ENCODE measurements at regions not wholly inside any gene's neighbourhood (a gene's known extent, or its start where the extent isn't known, plus 50 kb on each side); places are given as distances from the start of the nearest gene placed in this dataset.
A peak's percentile ranks its signal among the peaks of the same experiment; 100 is the strongest.

GRCh38 chr20:54272901-54273488 is 65.1 kb downstream of the PFDN4 start:
- H3K36me3 Mint-ChIP-seq (ENCODE audit: insufficient read depth): no peaks in the 10 kb centered on the region
- no peak for DNase-seq
- no peak for ATAC-seq
- H3K4me1 Mint-ChIP-seq (ENCODE audit: low read depth): no peaks in the 10 kb centered on the region
- peaks cover 3% of the 10 kb centered on the region for H3K27me3 Mint-ChIP-seq (ENCODE audit: low read depth)
- H3K4me3 Mint-ChIP-seq: no peak overlapping the region
- no peaks in the 10 kb centered on the region for H3K9me3 Mint-ChIP-seq

GRCh38 chr20:54275359-54276111 is 67.6 kb downstream of the PFDN4 start:
- DNase-seq (no peak), ATAC-seq (no peak)
- Mint-ChIP-seq H3K4me1 (ENCODE audit: low read depth) (no peaks in the 10 kb centered on the region), H3K4me3 (no peak overlapping the region), H3K27me3 (ENCODE audit: low read depth) (peaks cover 2% of the 10 kb centered on the region), H3K9me3 (no peaks in the 10 kb centered on the region), H3K36me3 (ENCODE audit: insufficient read depth) (no peaks in the 10 kb centered on the region)

- Mint-ChIP-seq H3K27me3 (ENCODE audit: low read depth) (no peaks in the 10 kb centered on the region), H3K36me3 (ENCODE audit: insufficient read depth) (no peaks in the 10 kb centered on the region), H3K4me3 (no peak overlapping the region), H3K4me1 (ENCODE audit: low read depth) (no peaks in the 10 kb centered on the region), H3K9me3 (no peaks in the 10 kb centered on the region)
- DNase-seq (no peak), ATAC-seq (no peak)
Observed at GRCh38 chr20:54276577-54277169, 68.8 kb downstream of the PFDN4 start.

- Mint-ChIP-seq H3K4me1 (ENCODE audit: low read depth) (no peaks in the 10 kb centered on the region), H3K36me3 (ENCODE audit: insufficient read depth) (no peaks in the 10 kb centered on the region), H3K4me3 (no peak overlapping the region), H3K27me3 (ENCODE audit: low read depth) (no peaks in the 10 kb centered on the region), H3K9me3 (no peaks in the 10 kb centered on the region)
- DNase-seq (no peak), ATAC-seq (no peak)
Observed at GRCh38 chr20:54278262-54278661, 70.4 kb downstream of the PFDN4 start.

- Mint-ChIP-seq H3K27me3 (ENCODE audit: low read depth) (no peaks in the 10 kb centered on the region), H3K4me1 (ENCODE audit: low read depth) (peaks cover 21% of the 10 kb centered on the region), H3K36me3 (ENCODE audit: insufficient read depth) (no peaks in the 10 kb centered on the region), H3K4me3 (no peak overlapping the region), H3K9me3 (no peaks in the 10 kb centered on the region)
- no peak for ATAC-seq
- DNase-seq: no peak
Observed at GRCh38 chr20:54282625-54283024, 74.7 kb downstream of the PFDN4 start.

- ATAC-seq (no peak), DNase-seq (no peak)
- Mint-ChIP-seq H3K4me3 (no peak overlapping the region), H3K9me3 (no peaks in the 10 kb centered on the region), H3K4me1 (ENCODE audit: low read depth) (peaks cover 21% of the 10 kb centered on the region), H3K27me3 (ENCODE audit: low read depth) (no peaks in the 10 kb centered on the region), H3K36me3 (ENCODE audit: insufficient read depth) (no peaks in the 10 kb centered on the region)
Observed at GRCh38 chr20:54283253-54283652, 75.4 kb downstream of the PFDN4 start.

- Mint-ChIP-seq H3K9me3 (no peaks in the 10 kb centered on the region), H3K27me3 (ENCODE audit: low read depth) (no peaks in the 10 kb centered on the region), H3K36me3 (ENCODE audit: insufficient read depth) (no peaks in the 10 kb centered on the region), H3K4me1 (ENCODE audit: low read depth) (peaks cover 21% of the 10 kb centered on the region), H3K4me3 (peak overlapping the region; percentile 66)
- peak; percentile 87 for ATAC-seq
- no peak for DNase-seq
Observed at GRCh38 chr20:54284928-54285704, 77.2 kb downstream of the PFDN4 start.

GRCh38 chr20:54290636-54291035 is 82.7 kb downstream of the PFDN4 start:
- no peaks in the 10 kb centered on the region for H3K9me3 Mint-ChIP-seq
- H3K36me3 Mint-ChIP-seq (ENCODE audit: insufficient read depth): no peaks in the 10 kb centered on the region
- peaks cover 5% of the 10 kb centered on the region for H3K27me3 Mint-ChIP-seq (ENCODE audit: low read depth)
- no peak for DNase-seq
- no peak overlapping the region for H3K4me3 Mint-ChIP-seq
- ATAC-seq: no peak
- peaks cover 11% of the 10 kb centered on the region for H3K4me1 Mint-ChIP-seq (ENCODE audit: low read depth)

GRCh38 chr20:54291339-54292010 is 83.6 kb downstream of the PFDN4 start:
- Mint-ChIP-seq H3K36me3 (ENCODE audit: insufficient read depth) (no peaks in the 10 kb centered on the region), H3K9me3 (no peaks in the 10 kb centered on the region), H3K4me3 (no peak overlapping the region), H3K4me1 (ENCODE audit: low read depth) (peaks cover 6% of the 10 kb centered on the region), H3K27me3 (ENCODE audit: low read depth) (peaks cover 7% of the 10 kb centered on the region)
- ATAC-seq (no peak), DNase-seq (no peak)

GRCh38 chr20:54292185-54292584 is 84.3 kb downstream of the PFDN4 start:
- Mint-ChIP-seq H3K4me3 (no peak overlapping the region), H3K9me3 (no peaks in the 10 kb centered on the region), H3K36me3 (ENCODE audit: insufficient read depth) (no peaks in the 10 kb centered on the region), H3K27me3 (ENCODE audit: low read depth) (peaks cover 9% of the 10 kb centered on the region), H3K4me1 (ENCODE audit: low read depth) (peaks cover 3% of the 10 kb centered on the region)
- DNase-seq (no peak), ATAC-seq (no peak)

GRCh38 chr20:54293526-54293925 is 85.6 kb downstream of the PFDN4 start:
- ATAC-seq (no peak), DNase-seq (no peak)
- Mint-ChIP-seq H3K9me3 (no peaks in the 10 kb centered on the region), H3K4me3 (no peak overlapping the region), H3K27me3 (ENCODE audit: low read depth) (peaks cover 9% of the 10 kb centered on the region), H3K4me1 (ENCODE audit: low read depth) (peaks cover 3% of the 10 kb centered on the region), H3K36me3 (ENCODE audit: insufficient read depth) (no peaks in the 10 kb centered on the region)

GRCh38 chr20:54294094-54294493 is 86.2 kb downstream of the PFDN4 start:
- no peaks in the 10 kb centered on the region for H3K9me3 Mint-ChIP-seq
- H3K4me1 Mint-ChIP-seq (ENCODE audit: low read depth): peaks cover 3% of the 10 kb centered on the region
- DNase-seq (no peak), ATAC-seq (no peak)
- no peak overlapping the region for H3K4me3 Mint-ChIP-seq
- peaks cover 9% of the 10 kb centered on the region for H3K27me3 Mint-ChIP-seq (ENCODE audit: low read depth)
- no peaks in the 10 kb centered on the region for H3K36me3 Mint-ChIP-seq (ENCODE audit: insufficient read depth)

GRCh38 chr20:54295686-54296085 is 87.8 kb downstream of the PFDN4 start:
- Mint-ChIP-seq H3K4me3 (no peak overlapping the region), H3K9me3 (no peaks in the 10 kb centered on the region), H3K36me3 (ENCODE audit: insufficient read depth) (no peaks in the 10 kb centered on the region), H3K27me3 (ENCODE audit: low read depth) (peaks cover 12% of the 10 kb centered on the region), H3K4me1 (ENCODE audit: low read depth) (peaks cover 3% of the 10 kb centered on the region)
- ATAC-seq (no peak), DNase-seq (no peak)

GRCh38 chr20:54305421-54305820 is 97.5 kb downstream of the PFDN4 start:
- Mint-ChIP-seq H3K4me3 (no peak overlapping the region), H3K9me3 (no peaks in the 10 kb centered on the region), H3K36me3 (ENCODE audit: insufficient read depth) (no peaks in the 10 kb centered on the region), H3K27me3 (ENCODE audit: low read depth) (peaks cover 15% of the 10 kb centered on the region), H3K4me1 (ENCODE audit: low read depth) (peaks cover 4% of the 10 kb centered on the region)
- ATAC-seq: no peak
- no peak for DNase-seq

All from activated T-cell treated with anti-CD3 and anti-CD28 coated beads, Interleukin-2, amount 50 U/mL, for 4 hours (primary cell).